Testis (tissue), 2 donors: ENCODE measurements at regions not wholly inside any gene's neighbourhood (a gene's known extent, or its start where the extent isn't known, plus 50 kb on each side); places are given as distances from the start of the nearest gene placed in this dataset.

Experiments
- CTCF ChIP-seq, 3 experiments: fragments of 450-650 bp in 2 of 3; fragments of 200-600 bp in 1 of 3; sonication (generic) in 1 of 3; IDR thresholded peaks; one replicate each; pipeline ENCODE4 v1.5.1; 2016 to 2019; ENCODE audit warnings: antibody characterized with exemption in 3 of 3, mild to moderate bottlenecking in 2 of 3, moderate library complexity in 1 of 3
- POLR2A ChIP-seq: fragments of 450-650 bp; IDR thresholded peaks from one replicate; pipeline ENCODE4 v1.6.1; 2017; ENCODE audit warnings: antibody characterized with exemption, mild to moderate bottlenecking, moderate library complexity

GRCh38 chr13:89684896-89685295 is 1662.6 kb upstream of the MIR17HG start:
- no peak for TF ChIP-seq CTCF (IDR thresholded peaks at IDR 0.05)
- TF ChIP-seq POLR2A, result no peak
